CD8-positive, alpha-beta memory T cell (primary cell): ENCODE measurements at regions not wholly inside any gene's neighbourhood (a gene's known extent, or its start where the extent isn't known, plus 50 kb on each side); places are given as distances from the start of the nearest gene placed in this dataset.

Source experiments
- CTCF ChIA-PET: fragments of 350-600 bp; sonication (Branson Sonifier 250); formaldehyde crosslinking; loops from one replicate; lab custom pipeline; 2021; ENCODE audit warnings: antibody characterized with exemption; lab: Charles Lee
- POLR2A ChIA-PET: fragments of 350-600 bp; sonication (Branson Sonifier 250); formaldehyde crosslinking; loops from one replicate; lab custom pipeline; 2021; ENCODE audit warnings: antibody characterized with exemption; lab: Charles Lee
- DNase-seq, 5 donors: peaks; one replicate each; pipeline versions ENCODE4 v3.0.0 to v3.0.0-alpha.2; 2020 to 2022; ENCODE audit warnings: mixed read lengths in 1 of 5
- H3K27ac ChIP-seq: one replicate; pipeline ENCODE4 v1.7.0; 2013; ENCODE audit warnings: low read depth, mild to moderate bottlenecking, low read length, moderate library complexity
- H3K27me3 ChIP-seq: 2 replicates; pipeline ENCODE4 v1.7.0; 2013; ENCODE audit warnings: low read length, mild to moderate bottlenecking; ENCODE audit not compliant: insufficient read depth, poor library complexity, severe bottlenecking
- H3K36me3 ChIP-seq: 2 replicates; pipeline ENCODE4 v1.7.0; 2013; ENCODE audit warnings: mild to moderate bottlenecking, low read length, moderate library complexity; ENCODE audit not compliant: insufficient read depth
- H3K4me1 ChIP-seq: 2 replicates; pipeline ENCODE4 v1.7.0; 2013; ENCODE audit warnings: mild to moderate bottlenecking, low read length, moderate library complexity; ENCODE audit not compliant: insufficient read depth
- H3K4me3 ChIP-seq: 2 replicates; pipeline ENCODE4 v1.7.0; 2013; ENCODE audit warnings: mild to moderate bottlenecking, low read length
- H3K9me3 ChIP-seq: 2 replicates; pipeline ENCODE4 v1.7.0; 2013; ENCODE audit warnings: mild to moderate bottlenecking, low read length
- H3K27ac Mint-ChIP-seq, 8 donors: one replicate each; pipeline ENCODE4 v1.8.0; 2020 to 2021; ENCODE audit warnings: mixed read lengths in 8 of 8, mild to moderate bottlenecking in 6 of 8, inconsistent platforms in 3 of 8, moderate library complexity in 3 of 8
- H3K27me3 Mint-ChIP-seq, 2 donors: one replicate each; pipeline ENCODE4 v1.8.0; 2020 to 2021; ENCODE audit warnings: mixed read lengths in 2 of 2, mild to moderate bottlenecking in 1 of 2, moderate library complexity in 1 of 2
- H3K36me3 Mint-ChIP-seq, 3 donors: one replicate each; pipeline ENCODE4 v1.8.0; 2020 to 2021; ENCODE audit warnings: mixed read lengths in 3 of 3, inconsistent platforms in 1 of 3, mild to moderate bottlenecking in 1 of 3
- H3K4me1 Mint-ChIP-seq, 3 donors: one replicate each; pipeline ENCODE4 v1.8.0; 2020 to 2021; ENCODE audit warnings: mixed read lengths in 3 of 3, inconsistent platforms in 1 of 3, mild to moderate bottlenecking in 1 of 3
- H3K4me3 Mint-ChIP-seq, 7 donors: one replicate each; pipeline ENCODE4 v1.8.0; 2020 to 2021; ENCODE audit warnings: mixed read lengths in 7 of 7, mild to moderate bottlenecking in 6 of 7, moderate library complexity in 4 of 7, inconsistent platforms in 2 of 7
- H3K9me3 Mint-ChIP-seq, 5 donors: one replicate each; pipeline ENCODE4 v1.8.0; 2020 to 2022; ENCODE audit warnings: mixed read lengths in 5 of 5, mild to moderate bottlenecking in 3 of 5, moderate library complexity in 2 of 5, inconsistent platforms in 1 of 5

DNA sequence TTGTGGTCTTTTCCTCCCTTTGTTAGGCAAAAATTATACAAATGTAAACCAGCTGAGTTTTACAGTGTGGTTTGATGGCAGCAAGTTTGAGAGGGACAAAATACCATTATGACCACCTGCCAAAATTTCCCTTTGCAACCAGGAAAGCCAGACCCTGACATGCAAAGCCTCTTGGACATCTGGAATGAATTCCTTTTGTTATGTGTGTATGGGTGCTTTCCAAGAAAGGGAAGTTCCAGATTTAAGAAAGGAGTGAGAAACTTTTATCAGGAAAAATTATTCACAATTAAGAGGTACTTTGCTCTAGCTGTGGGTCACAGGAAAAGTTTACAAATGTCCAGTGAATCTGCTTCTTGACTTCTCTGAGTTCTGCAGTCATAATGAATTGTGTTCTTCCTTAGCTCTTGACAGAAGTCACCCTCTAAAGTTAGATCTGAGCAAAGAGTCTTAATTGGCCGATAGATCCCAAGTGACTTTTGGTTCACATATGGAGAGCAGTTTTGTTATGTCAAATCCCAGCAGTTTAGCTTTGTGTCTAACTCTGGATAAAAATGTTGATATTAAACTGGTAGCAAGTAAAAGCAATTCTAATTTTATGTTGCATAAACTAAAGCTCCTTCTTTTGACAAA, 295.9 kb upstream of the ZNF608 start:
- no peaks in the 10 kb centered on the region for H3K27me3 ChIP-seq
- POLR2A ChIA-PET, result no interaction called here
- CTCF ChIA-PET, result no interaction called here
- H3K9me3 Mint-ChIP-seq, result peaks cover 0 to 14% (median 2%) of the 10 kb centered on the region in 5 donors
- no peak overlapping the region for H3K4me3 Mint-ChIP-seq
- no peaks in the 10 kb centered on the region for H3K9me3 ChIP-seq
- H3K36me3 Mint-ChIP-seq, result no peaks in the 10 kb centered on the region
- H3K27ac Mint-ChIP-seq, result no peak overlapping the region
- no peak for DNase-seq
- H3K4me3 ChIP-seq, result no peak overlapping the region
- no peaks in the 10 kb centered on the region for H3K36me3 ChIP-seq
- H3K27me3 Mint-ChIP-seq, result peaks cover 0 to 2% of the 10 kb centered on the region in 2 donors
- H3K4me1 ChIP-seq, result no peaks in the 10 kb centered on the region
- no peak overlapping the region for H3K27ac ChIP-seq
- no peaks in the 10 kb centered on the region for H3K4me1 Mint-ChIP-seq

DNA sequence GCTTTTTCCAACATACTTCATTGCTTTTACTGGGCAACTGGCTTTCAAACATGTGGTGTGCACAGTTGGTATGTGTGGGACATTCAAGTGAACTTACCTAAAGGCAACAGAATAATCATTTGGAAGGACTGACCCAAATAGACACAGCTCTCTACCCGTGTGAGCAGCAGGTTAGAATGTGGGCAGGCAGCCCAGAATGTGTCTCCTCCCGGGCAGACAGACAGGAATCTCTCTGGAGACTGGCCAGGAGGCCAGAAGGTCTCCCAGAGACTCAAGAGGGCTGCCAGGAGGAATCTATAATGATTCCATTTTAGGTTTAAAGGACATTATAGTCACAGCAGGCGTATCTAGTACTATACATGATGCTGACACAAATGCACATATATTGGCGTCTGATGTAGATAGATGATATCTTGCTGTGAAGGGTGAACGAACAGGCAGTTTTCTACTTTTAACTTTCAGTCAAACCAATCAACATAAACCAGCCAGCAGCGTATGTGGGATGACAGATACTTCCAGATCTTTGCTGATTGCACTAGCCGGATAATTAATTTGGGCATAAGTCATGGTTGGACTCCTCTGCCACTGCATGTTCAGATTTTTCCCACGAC, 297.4 kb upstream of the ZNF608 start:
- H3K4me1 ChIP-seq, result no peaks in the 10 kb centered on the region
- Mint-ChIP-seq H3K9me3 (peaks cover 0 to 11% (median 3%) of the 10 kb centered on the region in 5 donors), H3K27me3 (no peaks in the 10 kb centered on the region), H3K4me3 (no peak overlapping the region), H3K4me1 (no peaks in the 10 kb centered on the region), H3K27ac (no peak overlapping the region), H3K36me3 (no peaks in the 10 kb centered on the region)
- no peak overlapping the region for H3K27ac ChIP-seq
- no peaks in the 10 kb centered on the region for H3K9me3 ChIP-seq
- no peaks in the 10 kb centered on the region for H3K27me3 ChIP-seq
- DNase-seq, result no peak
- CTCF ChIA-PET, result no interaction called here
- no peak overlapping the region for H3K4me3 ChIP-seq
- no peaks in the 10 kb centered on the region for H3K36me3 ChIP-seq
- POLR2A ChIA-PET, result no interaction called here

DNA sequence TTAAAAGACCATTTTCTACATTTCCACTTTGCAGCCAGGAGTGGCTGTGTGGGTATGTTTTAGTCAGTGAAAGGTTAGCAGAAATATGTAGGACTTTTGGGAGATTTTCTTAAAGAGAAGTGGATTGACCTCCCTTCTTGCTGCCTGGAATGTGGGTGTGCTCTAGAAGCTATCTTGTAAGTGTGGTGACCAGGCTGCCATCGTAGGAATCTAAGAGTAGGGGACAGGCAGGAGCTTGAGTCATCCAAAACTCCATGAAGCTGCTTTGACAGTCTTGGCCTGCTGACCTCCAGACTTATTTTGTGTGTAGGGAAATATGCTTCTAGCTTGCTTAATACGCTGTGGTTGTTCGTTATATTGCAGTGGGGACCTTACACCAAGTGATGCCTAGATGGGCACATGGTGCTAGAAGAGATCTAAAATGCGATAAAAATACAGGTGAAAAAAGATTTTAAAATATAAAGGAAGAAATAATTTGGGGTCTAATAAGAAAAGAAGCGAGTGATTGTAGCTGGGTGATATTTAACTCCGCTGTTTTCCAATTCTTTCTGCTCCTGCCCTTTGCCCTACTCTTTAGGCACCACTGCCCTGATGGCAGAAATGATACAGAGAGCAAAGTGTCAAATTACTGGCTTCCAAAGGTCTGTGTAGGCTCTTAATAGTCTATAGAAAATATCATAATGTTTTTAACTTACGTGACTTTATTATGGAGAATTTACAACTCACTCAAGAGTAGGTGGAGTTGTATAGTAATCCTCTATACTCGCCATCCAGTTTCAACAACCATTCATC, 298.2 kb upstream of the ZNF608 start:
- Histone ChIP-seq H3K27me3 (no peaks in the 10 kb centered on the region), H3K36me3 (no peaks in the 10 kb centered on the region), H3K4me3 (no peak overlapping the region), H3K4me1 (no peaks in the 10 kb centered on the region), H3K9me3 (no peaks in the 10 kb centered on the region), H3K27ac (no peak overlapping the region)
- H3K4me3 Mint-ChIP-seq, result no peak overlapping the region
- ChIA-PET POLR2A (no interaction called here), CTCF (no interaction called here)
- DNase-seq, result no peak
- no peaks in the 10 kb centered on the region for H3K4me1 Mint-ChIP-seq
- no peak overlapping the region for H3K27ac Mint-ChIP-seq
- H3K36me3 Mint-ChIP-seq, result no peaks in the 10 kb centered on the region
- H3K27me3 Mint-ChIP-seq, result no peaks in the 10 kb centered on the region
- H3K9me3 Mint-ChIP-seq, result peaks cover 0 to 11% (median 1%) of the 10 kb centered on the region in 5 donors

DNA sequence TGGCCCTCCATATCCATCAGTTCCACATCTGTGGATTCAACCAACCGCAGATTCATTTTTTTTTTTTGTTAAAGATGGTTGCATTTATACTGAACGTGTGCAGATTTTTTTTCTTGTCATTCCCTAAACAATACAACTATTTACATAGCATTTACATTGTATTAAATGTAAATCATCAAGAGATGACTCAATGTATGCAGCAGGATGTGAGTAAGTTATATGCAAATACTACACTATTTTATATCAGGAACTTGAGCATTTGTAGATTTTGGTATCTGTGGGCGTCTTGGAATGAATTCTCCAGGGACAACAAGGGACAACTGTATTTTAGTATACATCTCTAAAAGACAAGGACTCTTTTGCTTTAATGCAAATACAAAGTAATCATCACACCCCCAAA, 299.2 kb upstream of the ZNF608 start:
- DNase-seq, result no peak
- no peaks in the 10 kb centered on the region for H3K36me3 ChIP-seq
- no peaks in the 10 kb centered on the region for H3K4me1 ChIP-seq
- Mint-ChIP-seq H3K9me3 (peaks cover 0 to 11% (median 1%) of the 10 kb centered on the region in 5 donors), H3K27ac (no peak overlapping the region), H3K4me3 (no peak overlapping the region), H3K36me3 (no peaks in the 10 kb centered on the region), H3K4me1 (no peaks in the 10 kb centered on the region), H3K27me3 (no peaks in the 10 kb centered on the region)
- ChIA-PET POLR2A (no interaction called here), CTCF (no interaction called here)
- no peak overlapping the region for H3K4me3 ChIP-seq
- no peak overlapping the region for H3K27ac ChIP-seq
- H3K9me3 ChIP-seq, result no peaks in the 10 kb centered on the region
- no peaks in the 10 kb centered on the region for H3K27me3 ChIP-seq

DNA sequence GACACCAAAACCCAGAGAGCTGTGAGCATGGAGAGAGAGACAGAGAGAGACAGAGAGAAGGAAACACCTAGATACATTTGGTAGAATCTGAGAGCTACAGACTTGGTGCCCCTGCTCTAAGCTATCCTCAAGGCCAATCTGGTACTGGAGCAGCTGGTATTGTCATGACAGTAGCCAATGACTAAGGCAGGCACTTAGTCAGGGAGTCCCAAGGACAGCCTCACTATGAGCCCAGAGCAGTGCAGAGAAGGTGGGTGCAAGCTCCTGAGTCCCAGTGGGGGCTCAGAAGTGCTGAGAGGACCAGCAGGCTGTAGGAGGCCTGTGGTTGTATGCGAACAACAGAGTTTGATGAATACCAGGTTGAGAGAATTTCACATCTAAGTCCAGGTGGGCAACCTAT, 300.4 kb upstream of the ZNF608 start:
- H3K27me3 Mint-ChIP-seq, result no peaks in the 10 kb centered on the region
- Histone ChIP-seq H3K27ac (no peak overlapping the region), H3K27me3 (no peaks in the 10 kb centered on the region), H3K36me3 (no peaks in the 10 kb centered on the region), H3K9me3 (no peaks in the 10 kb centered on the region), H3K4me1 (no peaks in the 10 kb centered on the region), H3K4me3 (no peak overlapping the region)
- POLR2A ChIA-PET, result no interaction called here
- peaks cover 0 to 11% (median 1%) of the 10 kb centered on the region in 5 donors for H3K9me3 Mint-ChIP-seq
- DNase-seq, result no peak
- H3K27ac Mint-ChIP-seq, result no peak overlapping the region
- CTCF ChIA-PET, result no interaction called here
- no peaks in the 10 kb centered on the region for H3K4me1 Mint-ChIP-seq
- no peaks in the 10 kb centered on the region for H3K36me3 Mint-ChIP-seq
- H3K4me3 Mint-ChIP-seq, result no peak overlapping the region

DNA sequence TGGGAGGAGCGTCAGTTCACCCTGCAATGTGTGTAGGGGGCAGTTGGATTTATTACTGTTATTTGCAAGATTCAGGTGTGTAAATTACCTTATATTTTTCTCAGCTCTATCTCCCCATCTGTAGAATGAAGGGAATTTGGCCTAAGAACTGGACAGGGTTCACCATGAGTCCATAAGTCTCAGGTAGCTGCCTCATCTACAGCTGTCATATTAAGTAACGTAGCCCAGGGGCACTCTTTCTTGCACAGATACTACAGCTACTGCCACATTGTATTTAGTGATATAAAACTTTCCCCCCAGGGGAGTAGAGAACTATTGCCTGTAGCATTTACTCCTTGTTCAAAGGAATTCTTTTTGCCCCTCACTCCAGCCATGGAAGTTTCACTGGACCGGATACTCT, 301.4 kb upstream of the ZNF608 start:
- Mint-ChIP-seq H3K4me3 (no peak overlapping the region), H3K4me1 (no peaks in the 10 kb centered on the region), H3K36me3 (no peaks in the 10 kb centered on the region), H3K27me3 (no peaks in the 10 kb centered on the region), H3K9me3 (peaks cover 0 to 11% (median 1%) of the 10 kb centered on the region in 5 donors), H3K27ac (no peak overlapping the region)
- ChIA-PET POLR2A (no interaction called here), CTCF (no interaction called here)
- no peak for DNase-seq
- Histone ChIP-seq H3K36me3 (no peaks in the 10 kb centered on the region), H3K9me3 (no peaks in the 10 kb centered on the region), H3K4me3 (no peak overlapping the region), H3K27ac (no peak overlapping the region), H3K4me1 (no peaks in the 10 kb centered on the region), H3K27me3 (no peaks in the 10 kb centered on the region)

DNA sequence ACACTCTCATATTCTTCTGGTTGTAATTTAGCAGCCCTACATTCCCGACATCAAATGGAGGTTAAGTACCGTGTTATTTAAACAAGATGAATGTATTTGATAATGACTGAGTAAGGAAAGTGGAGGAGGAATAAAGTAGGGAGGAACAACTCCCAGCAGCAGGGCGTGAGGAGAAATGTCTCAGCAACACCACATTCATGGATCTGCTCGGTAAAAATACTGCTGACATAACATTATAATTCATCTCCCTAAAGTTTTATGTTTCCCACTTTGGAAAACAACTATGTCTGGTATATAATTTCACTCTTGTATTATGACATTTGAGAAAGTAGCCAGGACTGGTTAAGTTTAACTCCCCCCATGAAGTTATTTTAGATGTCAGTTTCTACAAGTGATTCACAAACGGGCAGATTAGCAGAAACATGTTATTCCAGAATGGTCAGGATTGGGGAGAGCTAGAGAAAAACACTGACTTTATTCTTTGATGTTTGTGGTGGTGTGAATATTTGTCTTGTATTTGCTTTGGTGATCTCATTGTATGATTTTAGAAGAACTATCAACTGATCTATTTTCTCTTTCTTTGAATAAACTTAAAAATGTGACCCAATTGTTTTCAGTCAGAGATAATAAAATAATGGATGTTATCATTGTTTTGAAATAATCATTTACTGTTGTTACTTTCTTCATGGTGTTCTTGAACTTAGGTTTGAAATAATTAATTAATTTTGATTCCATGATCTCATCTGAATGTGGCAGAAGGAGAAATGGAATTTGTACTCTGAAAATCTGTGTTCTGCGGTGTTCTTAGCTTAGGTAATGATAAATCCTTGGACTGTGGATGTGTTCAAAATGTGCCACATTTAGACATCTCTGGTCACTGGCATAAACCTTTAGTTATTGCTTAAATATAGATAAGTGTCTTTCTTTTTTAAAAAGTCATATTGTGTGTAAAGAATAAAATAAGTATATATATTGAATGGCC, 303.6 kb upstream of the ZNF608 start:
- Histone ChIP-seq H3K27me3 (no peaks in the 10 kb centered on the region), H3K4me3 (no peak overlapping the region), H3K27ac (no peak overlapping the region), H3K36me3 (no peaks in the 10 kb centered on the region), H3K9me3 (no peaks in the 10 kb centered on the region), H3K4me1 (no peaks in the 10 kb centered on the region)
- POLR2A ChIA-PET, result no interaction called here
- Mint-ChIP-seq H3K27me3 (no peaks in the 10 kb centered on the region), H3K4me3 (no peak overlapping the region), H3K36me3 (no peaks in the 10 kb centered on the region), H3K9me3 (peaks cover 0 to 9% (median 1%) of the 10 kb centered on the region in 5 donors), H3K27ac (no peak overlapping the region), H3K4me1 (no peaks in the 10 kb centered on the region)
- CTCF ChIA-PET, result no interaction called here
- DNase-seq, result no peak
